Esophagus squamous epithelium (tissue), 5 donors: ENCODE measurements at regions not wholly inside any gene's neighbourhood (a gene's known extent, or its start where the extent isn't known, plus 50 kb on each side); places are given as distances from the start of the nearest gene placed in this dataset.
A peak's percentile ranks its signal among the peaks of the same experiment; 100 is the strongest.

Source experiments
- DNase-seq: peaks from one replicate; lab custom pipeline; 2025; lab: John Stamatoyannopoulos, UW
- H3K27ac ChIP-seq, 4 donors: fragments of 200-600 bp; sonication (generic); one replicate each; pipeline ENCODE4 v1.5.1; 2016 to 2019; ENCODE audit warnings: mild to moderate bottlenecking in 1 of 4
- H3K27me3 ChIP-seq, 4 donors: fragments of 200-600 bp; sonication (generic); 1 replicate in 3 of 4; 2 replicates in 1 of 4; pipeline versions ENCODE4 v1.5.1 to v1.6.0; 2017 to 2021; ENCODE audit warnings: antibody characterized with exemption in 1 of 4
- H3K36me3 ChIP-seq, 3 donors: fragments of 200-600 bp; sonication (generic); one replicate each; pipeline ENCODE4 v1.5.1; 2016 to 2019
- H3K4me1 ChIP-seq, 3 donors: fragments of 200-600 bp; sonication (generic); one replicate each; pipeline ENCODE4 v1.5.1; 2017 to 2019
- H3K4me3 ChIP-seq, 4 donors: fragments of 200-600 bp; sonication (generic); 1 replicate in 3 of 4; 2 replicates in 1 of 4; pipeline ENCODE4 v1.5.1; 2016 to 2019; ENCODE audit warnings: mild to moderate bottlenecking in 2 of 4, moderate library complexity in 1 of 4
- H3K9me3 ChIP-seq, 3 donors: fragments of 200-600 bp; sonication (generic); one replicate each; pipeline ENCODE4 v1.5.1; 2016 to 2019
- CTCF ChIP-seq, 6 experiments: fragments of 450-650 bp in 4 of 6; fragments of 200-600 bp in 2 of 6; sonication (generic) in 2 of 6; IDR thresholded peaks; one replicate each; pipeline ENCODE4 v1.5.1; 2016 to 2019; ENCODE audit warnings: antibody characterized with exemption in 6 of 6, mild to moderate bottlenecking in 4 of 6, moderate library complexity in 4 of 6
- POLR2A ChIP-seq, 4 donors: fragments of 450-650 bp; IDR thresholded peaks; one replicate each; pipeline ENCODE4 v1.6.1; 2017; ENCODE audit warnings: antibody characterized with exemption in 4 of 4, mild to moderate bottlenecking in 4 of 4, moderate library complexity in 3 of 4
- WGBS, 2 donors: methylation state at CpG; one replicate each; pipeline ENCODE4 v1.1.5; 2018; 5-methylcytosine and 5-hydroxymethylcytosine counted together
- intact Hi-C: fragments of 100-400 bp; cut with DNase I; formaldehyde crosslinking; loops from one replicate; pipeline ENCODE4 v1.15.0; 2022
- donor health status: DM: yes; HTN: yes; CAD: no.

GRCh38 chr14:65251213-65251612 lies 148.9 kb upstream of the MAX start:
- Histone ChIP-seq H3K36me3 (no peaks in the 10 kb centered on the region), H3K4me3 (no peak overlapping the region), H3K27ac (peak overlapping the region in 1 of 4 donors; percentile 23), H3K27me3 (no peaks in the 10 kb centered on the region), H3K4me1 (peaks cover 5 to 16% (median 9%) of the 10 kb centered on the region in 3 donors), H3K9me3 (no peaks in the 10 kb centered on the region)
- no peak for DNase-seq
- TF ChIP-seq CTCF (IDR thresholded peaks at IDR 0.05): no peak
- no peak for TF ChIP-seq POLR2A (IDR thresholded peaks at IDR 0.05)
- intact Hi-C loops: no loop called here
- WGBS, 2 donors: 100% methylated on average over 1 of the region's 1 CpG; no CpG with 5 or more reads in 1 of the 2 donors

GRCh38 chr14:65252482-65253255 lies 150.4 kb upstream of the MAX start:
- intact Hi-C loops: no loop called here
- peaks cover 5 to 20% (median 9%) of the 10 kb centered on the region in 3 donors for H3K4me1 ChIP-seq
- H3K9me3 ChIP-seq: no peaks in the 10 kb centered on the region
- no peak overlapping the region for H3K27ac ChIP-seq
- WGBS, 2 donors: 90 to 92% methylated on average over 1 of the region's 1 CpG
- no peaks in the 10 kb centered on the region for H3K27me3 ChIP-seq
- H3K4me3 ChIP-seq: no peak overlapping the region
- TF ChIP-seq POLR2A (IDR thresholded peaks at IDR 0.05) (no peak), CTCF (IDR thresholded peaks at IDR 0.05) (no peak)
- H3K36me3 ChIP-seq: no peaks in the 10 kb centered on the region
- DNase-seq: no peak

GRCh38 chr14:65255029-65255545 lies 152.8 kb upstream of the MAX start:
- no peak overlapping the region for H3K4me3 ChIP-seq

GRCh38 chr14:65255583-65256461 lies 153.5 kb upstream of the MAX start:
- Histone ChIP-seq H3K27ac (peak overlapping the region in 1 of 4 donors; percentile 25), H3K27me3 (no peaks in the 10 kb centered on the region)

More at GRCh38 chr14:65255029-65255545, 152.8 kb upstream of the MAX start:
- intact Hi-C loops: no loop called here
- no peak for DNase-seq
- Histone ChIP-seq H3K36me3 (no peaks in the 10 kb centered on the region), H3K27ac (peak overlapping the region in 1 of 4 donors; percentile 25), H3K4me1 (peaks cover 5 to 31% (median 9%) of the 10 kb centered on the region in 3 donors), H3K27me3 (no peaks in the 10 kb centered on the region), H3K9me3 (peaks cover 0 to 4% (median 0%) of the 10 kb centered on the region in 3 donors)
- 24 to 49% methylated on average over 5 of the region's 5 CpGs for WGBS, 2 donors
- TF ChIP-seq CTCF (IDR thresholded peaks at IDR 0.05): no peak
- TF ChIP-seq POLR2A (IDR thresholded peaks at IDR 0.05): no peak

More at GRCh38 chr14:65255583-65256461, 153.5 kb upstream of the MAX start:
- WGBS, 2 donors: 47 to 68% methylated on average over 7 of the region's 8 CpGs
- no peak for DNase-seq
- TF ChIP-seq CTCF (IDR thresholded peaks at IDR 0.05) (no peak), POLR2A (IDR thresholded peaks at IDR 0.05) (no peak)
- no peaks in the 10 kb centered on the region for H3K36me3 ChIP-seq
- H3K4me1 ChIP-seq: peaks cover 5 to 31% (median 9%) of the 10 kb centered on the region in 3 donors
- H3K9me3 ChIP-seq: peaks cover 0 to 4% (median 0%) of the 10 kb centered on the region in 3 donors
- H3K4me3 ChIP-seq: no peak overlapping the region
- intact Hi-C loops: no loop called here
